IMR-90 (cell line): ENCODE measurements at regions not wholly inside any gene's neighbourhood (a gene's known extent, or its start where the extent isn't known, plus 50 kb on each side); places are given as distances from the start of the nearest gene placed in this dataset.

Experiments used
- ATAC-seq: fragments of 200-7000 bp; cut with Tn5 transposase; 2 replicates; pipeline ENCODE4 v1.9.1; 2020; ENCODE audit warnings: low read depth, mild to moderate bottlenecking, moderate library complexity
- BruUV-seq: library from RNA; stranded (reverse); fragments of 400-500 nt; replicated peaks from 2 replicates; lab custom pipeline; 2021; lab: Mats Ljungman, UMichigan
- CTCF ChIA-PET: fragments of 300-600 bp; formaldehyde crosslinking; extraction: SDS; loops from one replicate; lab custom pipeline; 2021; ENCODE audit warnings: antibody characterized with exemption; lab: Yijun Ruan, JAX
- POLR2A ChIA-PET: fragments of 300-600 bp; sonication (Branson Sonifier 250); formaldehyde crosslinking; loops from one replicate; lab custom pipeline; 2022; ENCODE audit warnings: antibody characterized with exemption; ENCODE audit not compliant: unreplicated experiment; lab: Charles Lee
- DNase-seq: peaks from one replicate; pipeline ENCODE4 v3.0.0; 2013
- H2AFZ ChIP-seq: replicated peaks from 2 replicates; pipeline ENCODE3; 2013; ENCODE audit warnings: low read length, mild to moderate bottlenecking; ENCODE audit not compliant: poor library complexity
- H2AK5ac ChIP-seq: 2 replicates; pipeline ENCODE4 v1.6.1; 2013; ENCODE audit warnings: low read depth, low read length, inconsistent platforms
- H2AK9ac ChIP-seq: replicated peaks from 2 replicates; pipeline ENCODE3; 2013; ENCODE audit warnings: mild to moderate bottlenecking, low read depth, low read length, moderate library complexity; ENCODE audit not compliant: poor library complexity
- H2BK120ac ChIP-seq: 2 replicates; pipeline ENCODE4 v1.6.1; 2013; ENCODE audit warnings: low read depth, low read length, inconsistent platforms
- H2BK15ac ChIP-seq: 3 replicates; pipeline ENCODE4 v1.6.1; 2013; ENCODE audit warnings: low read depth, low read length, inconsistent platforms
- H2BK20ac ChIP-seq: 2 replicates; pipeline ENCODE4 v1.6.1; 2013; ENCODE audit warnings: low read depth, mild to moderate bottlenecking, inconsistent platforms, low read length, moderate library complexity
- H2BK5ac ChIP-seq: 2 replicates; pipeline ENCODE4 v1.6.1; 2013; ENCODE audit warnings: mild to moderate bottlenecking, low read depth, low read length, inconsistent platforms; ENCODE audit not compliant: poor library complexity, severe bottlenecking
- H3K14ac ChIP-seq: replicated peaks from 2 replicates; pipeline ENCODE4 v1.6.1; 2013; ENCODE audit warnings: low read depth, low read length, inconsistent platforms
- H3K18ac ChIP-seq: 2 replicates; pipeline ENCODE4 v1.6.1; 2013; ENCODE audit warnings: low read depth, low read length, control low read depth
- H3K23ac ChIP-seq: 2 replicates; pipeline ENCODE4 v1.6.1; 2013; ENCODE audit warnings: low read depth, low read length, inconsistent platforms
- H3K27ac ChIP-seq: 2 replicates; pipeline ENCODE4 v1.5.1; 2013; ENCODE audit warnings: mild to moderate bottlenecking, control low read depth, low read length; ENCODE audit not compliant: insufficient read depth
- H3K27me3 ChIP-seq: 2 replicates; pipeline ENCODE4 v1.6.1; 2013; ENCODE audit warnings: low read length; ENCODE audit not compliant: control insufficient read depth, insufficient read depth
- H3K36me3 ChIP-seq: 2 replicates; pipeline ENCODE4 v1.6.1; 2013; ENCODE audit warnings: low read length, mixed read lengths; ENCODE audit not compliant: control insufficient read depth, insufficient read depth
- H3K4ac ChIP-seq: 2 replicates; pipeline ENCODE4 v1.6.1; 2013; ENCODE audit warnings: low read depth, low read length, inconsistent platforms
- H3K4me1 ChIP-seq: 2 replicates; pipeline ENCODE4 v1.6.1; 2013; ENCODE audit warnings: low read length, mixed read lengths; ENCODE audit not compliant: control insufficient read depth, insufficient read depth
- H3K4me2 ChIP-seq: 2 replicates; pipeline ENCODE4 v1.6.1; 2013; ENCODE audit warnings: low read depth, mild to moderate bottlenecking, control low read depth, low read length, moderate library complexity
- H3K4me3 ChIP-seq: 2 replicates; pipeline ENCODE4 v1.5.1; 2013; ENCODE audit warnings: low read depth, mild to moderate bottlenecking, control low read depth, low read length, moderate library complexity; ENCODE audit not compliant: insufficient read depth
- H3K56ac ChIP-seq: 2 replicates; pipeline ENCODE4 v1.6.1; 2013; ENCODE audit warnings: low read length, inconsistent platforms; ENCODE audit not compliant: insufficient read depth; ENCODE audit errors: extremely low read depth
- H3K79me1 ChIP-seq, 2 experiments: 2 replicates each; pipeline ENCODE4 v1.6.1; 2013; ENCODE audit warnings: low read length in 2 of 2, inconsistent platforms in 1 of 2, low read depth in 1 of 2
- H3K9ac ChIP-seq: 2 replicates; pipeline ENCODE4 v1.6.1; 2013; ENCODE audit warnings: low read depth, low read length, control low read depth
- H3K9me1 ChIP-seq: 2 replicates; pipeline ENCODE4 v1.6.1; 2013; ENCODE audit warnings: low read length, inconsistent platforms; ENCODE audit not compliant: insufficient read depth
- H3K9me3 ChIP-seq: 2 replicates; pipeline ENCODE4 v1.6.1; 2013; ENCODE audit warnings: low read length; ENCODE audit not compliant: control insufficient read depth, insufficient read depth
- H4K20me1 ChIP-seq: 2 replicates; pipeline ENCODE4 v1.6.1; 2013; ENCODE audit warnings: low read length, inconsistent platforms; ENCODE audit not compliant: insufficient read depth
- H4K5ac ChIP-seq: 2 replicates; pipeline ENCODE4 v1.6.1; 2013; ENCODE audit warnings: mild to moderate bottlenecking, low read depth, low read length, control low read depth
- H4K8ac ChIP-seq, 2 experiments: 2 replicates each; pipeline ENCODE4 v1.6.1; 2013; ENCODE audit warnings: low read depth in 2 of 2, low read length in 2 of 2, control low read depth in 1 of 2, inconsistent platforms in 1 of 2
- H4K91ac ChIP-seq: 2 replicates; pipeline ENCODE4 v1.6.1; 2013; ENCODE audit warnings: low read depth, low read length, inconsistent platforms; ENCODE audit not compliant: insufficient read depth
- RAD21 ChIP-seq: IDR thresholded peaks from 2 replicates; pipeline ENCODE4 v1.6.1; 2012; ENCODE audit warnings: low read length, improper control_type of control experiment
- RCOR1 ChIP-seq: IDR thresholded peaks from 2 replicates; pipeline ENCODE4 v1.6.1; 2012; ENCODE audit warnings: mild to moderate bottlenecking, low read length, improper control_type of control experiment; ENCODE audit not compliant: insufficient replicate concordance
- SMC3 ChIP-seq: fragments of 150-350 bp; IDR thresholded peaks from 2 replicates; pipeline ENCODE4 v1.6.1; 2016; ENCODE audit warnings: low read depth, mild to moderate bottlenecking, antibody characterized with exemption, low read length, moderate library complexity
- WGBS, 2 experiments: methylation state at CpG; one replicate each; pipeline versions ENCODE4 v1.1.5 to v1.1.7; 2013; ENCODE audit warnings: missing lambda C conversion rate in 2 of 2; ENCODE audit not compliant: insufficient read length in 1 of 2; ENCODE audit errors: extremely low coverage in 2 of 2; 5-methylcytosine and 5-hydroxymethylcytosine counted together
- dilution Hi-C: fragments of 300-500 bp; cut with HindIII; formaldehyde crosslinking; loops from one replicate; pipeline ENCODE4 v1.14.3; 2018; ENCODE audit warnings: low sequenced_read_pairs; ENCODE audit not compliant: unreplicated experiment
- in situ Hi-C: fragments of 300-500 bp; cut with MboI; formaldehyde crosslinking; loops from 3 replicates; pipeline ENCODE4 v1.14.3; 2019; ENCODE audit warnings: low sequenced_read_pairs, inconsistent platforms, mixed read lengths
- intact Hi-C: fragments of 100-400 bp; cut with micrococcal nuclease; formaldehyde crosslinking; loops from 2 replicates; pipeline ENCODE4 v1.10.0; 2022
- TF ChIP-seq, protein P1 (sequence below): conservative IDR thresholded peaks from 2 replicates; pipeline ENCODE4 v1.5.1; 2012; ENCODE audit warnings: mild to moderate bottlenecking, low read depth, low read length, improper control_type of control experiment

- Histone ChIP-seq H4K8ac (no peak overlapping the region), H3K4me1 (peaks cover 7% of the 10 kb centered on the region), H3K9me1 (peaks cover 3% of the 10 kb centered on the region; the same call in 1 of the 2 replicates), H3K23ac (no peak overlapping the region), H3K14ac (no peak overlapping the region), H4K20me1 (no peaks in the 10 kb centered on the region), H3K4ac (no peak overlapping the region), H3K27me3 (no peaks in the 10 kb centered on the region; the same call in 1 of the 2 replicates), H3K27ac (no peak overlapping the region), H3K18ac (peak overlapping the region; percentile 51; the same call in 1 of the 2 replicates), H3K4me2 (peak overlapping the region; percentile 63; the same call in 1 of the 2 replicates), H2AK9ac (no peak overlapping the region), H2BK15ac (no peak overlapping the region), H3K56ac (no peak overlapping the region), H4K91ac (no peak overlapping the region), H2BK5ac (peak overlapping the region; percentile 35), H3K9ac (no peak overlapping the region), H2BK120ac (no peak overlapping the region), H3K9me3 (no peaks in the 10 kb centered on the region), H3K36me3 (no peaks in the 10 kb centered on the region), H2AFZ (no peak overlapping the region), H4K5ac (no peak overlapping the region), H2AK5ac (no peak overlapping the region), H3K79me1 (no peaks in the 10 kb centered on the region), H2BK20ac (no peak overlapping the region; the same call in 1 of the 2 replicates), H3K4me3 (no peak overlapping the region)
- no CpG with 5 or more reads among the region's 4 CpGs for WGBS, 2 experiments
- in situ Hi-C loops, result no loop called here
- TF ChIP-seq RAD21 (peak; percentile 43), RCOR1 (no peak), SMC3 (0 out of 2 replicates have a peak, but pooled peaks have one; percentile 7)
- TF ChIP-seq, protein P1, sequence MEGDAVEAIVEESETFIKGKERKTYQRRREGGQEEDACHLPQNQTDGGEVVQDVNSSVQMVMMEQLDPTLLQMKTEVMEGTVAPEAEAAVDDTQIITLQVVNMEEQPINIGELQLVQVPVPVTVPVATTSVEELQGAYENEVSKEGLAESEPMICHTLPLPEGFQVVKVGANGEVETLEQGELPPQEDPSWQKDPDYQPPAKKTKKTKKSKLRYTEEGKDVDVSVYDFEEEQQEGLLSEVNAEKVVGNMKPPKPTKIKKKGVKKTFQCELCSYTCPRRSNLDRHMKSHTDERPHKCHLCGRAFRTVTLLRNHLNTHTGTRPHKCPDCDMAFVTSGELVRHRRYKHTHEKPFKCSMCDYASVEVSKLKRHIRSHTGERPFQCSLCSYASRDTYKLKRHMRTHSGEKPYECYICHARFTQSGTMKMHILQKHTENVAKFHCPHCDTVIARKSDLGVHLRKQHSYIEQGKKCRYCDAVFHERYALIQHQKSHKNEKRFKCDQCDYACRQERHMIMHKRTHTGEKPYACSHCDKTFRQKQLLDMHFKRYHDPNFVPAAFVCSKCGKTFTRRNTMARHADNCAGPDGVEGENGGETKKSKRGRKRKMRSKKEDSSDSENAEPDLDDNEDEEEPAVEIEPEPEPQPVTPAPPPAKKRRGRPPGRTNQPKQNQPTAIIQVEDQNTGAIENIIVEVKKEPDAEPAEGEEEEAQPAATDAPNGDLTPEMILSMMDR, result peak; percentile 50; the same call in 1 of the 2 replicates
- DNase-seq (peak; percentile 49), ATAC-seq (peak; percentile 57)
- ChIA-PET POLR2A (no interaction called here), CTCF (interaction anchor here (0.5 to 0.6 kb wide), 2 partner anchors 99 to 1009 kb away, joined by 3 to 4 read pairs; no protein-coding TSS in a partner anchor)
- intact Hi-C loops, result loop anchor here (1.0 to 10.0 kb wide), 6 partner anchors 128 to 1908 kb away; no protein-coding TSS in a partner anchor
- no TSS peak for BruUV-seq
- dilution Hi-C loops, result no loop called here
Measured at GRCh38 chr1:199550199-199551065, 477.1 kb upstream of the NR5A2 start.
